ENCODE measurements at regions not wholly inside any gene's neighbourhood (a gene's known extent, or its start where the extent isn't known, plus 50 kb on each side); places are given as distances from the start of the nearest gene placed in this dataset.

- DNase-seq (ENCODE audit: extremely low spot score), result no peak
- intact Hi-C loops (cut with DNase I), result loop anchor here (10.0 kb wide), 1 partner anchor 117 kb away; the partner anchor contains the start of gene SDC1
- H3K27ac ChIP-seq (replicated peaks in 1 of 4), result no peak overlapping the region
- TF ChIP-seq POLR2A (IDR thresholded peaks at IDR 0.05; ENCODE audit: low read depth), result no peak
- TF ChIP-seq CTCF (IDR thresholded peaks at IDR 0.05), result no peak
- no peak for TF ChIP-seq POLR2AphosphoS5 (IDR thresholded peaks at IDR 0.05)
- 77% methylated on average over 5 of the region's 5 CpGs for WGBS
- H3K4me3 ChIP-seq, result no peak overlapping the region
- H3K27me3 ChIP-seq, result peaks cover 0 to 16% (median 0%) of the 10 kb centered on the region in 4 donors
- peaks cover 9 to 10% (median 9%) of the 10 kb centered on the region in 4 donors for H3K4me1 ChIP-seq
- no peaks in the 10 kb centered on the region for H3K36me3 ChIP-seq
- H3K9me3 ChIP-seq, result peaks cover 0 to 7% (median 0%) of the 10 kb centered on the region in 4 donors
Observed at GRCh38 chr2:20107776-20108175, 56.3 kb upstream of the LAPTM4A start.

- H3K9me3 ChIP-seq, result peaks cover 0 to 7% (median 0%) of the 10 kb centered on the region in 4 donors
- TF ChIP-seq EP300 (IDR thresholded peaks at IDR 0.05), result no peak
- no peak for TF ChIP-seq POLR2A (IDR thresholded peaks at IDR 0.05; ENCODE audit: low read depth)
- WGBS, result 93% methylated on average over 11 of the region's 11 CpGs
- no peak overlapping the region for H3K27ac ChIP-seq (replicated peaks in 1 of 4)
- no peak for DNase-seq (ENCODE audit: extremely low spot score)
- peak overlapping the region in 1 of 4 donors; percentile 37 for H3K4me3 ChIP-seq
- H3K4me1 ChIP-seq, result peaks cover 9 to 10% (median 9%) of the 10 kb centered on the region in 4 donors
- H3K36me3 ChIP-seq, result no peaks in the 10 kb centered on the region
- H3K27me3 ChIP-seq, result peaks cover 0 to 16% (median 0%) of the 10 kb centered on the region in 4 donors
- intact Hi-C loops (cut with DNase I), result loop anchor here (10.0 kb wide), 1 partner anchor 117 kb away; the partner anchor contains the start of gene SDC1
Observed at GRCh38 chr2:20107352-20107751, 55.9 kb upstream of the LAPTM4A start.

- 14% methylated on average over 16 of the region's 34 CpGs for WGBS
- intact Hi-C loops (cut with DNase I), result loop anchor here (10.0 kb wide), 1 partner anchor 118 kb away; the partner anchor contains the start of gene SDC1
Observed at GRCh38 chr2:20106746-20107145, 55.3 kb upstream of the LAPTM4A start.

GRCh38 chr2:20104900-20105545 is 53.6 kb upstream of the LAPTM4A start:
- intact Hi-C loops (cut with DNase I), result loop anchor here (10.0 kb wide), 1 partner anchor 120 kb away; the partner anchor contains the start of gene SDC1
- H3K4me1 ChIP-seq, result peaks cover 6 to 10% (median 9%) of the 10 kb centered on the region in 4 donors
- no peaks in the 10 kb centered on the region for H3K36me3 ChIP-seq
- peaks cover 0 to 16% (median 0%) of the 10 kb centered on the region in 4 donors for H3K27me3 ChIP-seq
- WGBS, result 78% methylated on average over 9 of the region's 9 CpGs
- H3K27ac ChIP-seq (replicated peaks in 1 of 4), result no peak overlapping the region
- no peak for TF ChIP-seq POLR2A (IDR thresholded peaks at IDR 0.05; ENCODE audit: low read depth)
- no peak for TF ChIP-seq CTCF (IDR thresholded peaks at IDR 0.05)
- no peak for TF ChIP-seq POLR2AphosphoS5 (IDR thresholded peaks at IDR 0.05)
- no peak for TF ChIP-seq EP300 (IDR thresholded peaks at IDR 0.05)
- no peak for DNase-seq (ENCODE audit: extremely low spot score)
- no peak overlapping the region for H3K4me3 ChIP-seq
- peaks cover 0 to 9% (median 2%) of the 10 kb centered on the region in 4 donors for H3K9me3 ChIP-seq

More at GRCh38 chr2:20106746-20107145, 55.3 kb upstream of the LAPTM4A start:
- H3K36me3 ChIP-seq, result no peaks in the 10 kb centered on the region
- no peak for DNase-seq (ENCODE audit: extremely low spot score)
- H3K4me1 ChIP-seq, result peaks cover 9 to 10% (median 9%) of the 10 kb centered on the region in 4 donors
- H3K27ac ChIP-seq (replicated peaks in 1 of 4), result no peak overlapping the region
- TF ChIP-seq POLR2AphosphoS5 (IDR thresholded peaks at IDR 0.05), result no peak
- no peak for TF ChIP-seq POLR2A (IDR thresholded peaks at IDR 0.05; ENCODE audit: low read depth)
- TF ChIP-seq EP300 (IDR thresholded peaks at IDR 0.05), result no peak
- peak; percentile 57 to 71 (median 64) for TF ChIP-seq CTCF (IDR thresholded peaks at IDR 0.05)
- H3K4me3 ChIP-seq, result peak overlapping the region; percentile 37 to 50 (median 40)
- peaks cover 0 to 12% (median 1%) of the 10 kb centered on the region in 4 donors for H3K9me3 ChIP-seq
- H3K27me3 ChIP-seq, result peaks cover 0 to 16% (median 0%) of the 10 kb centered on the region in 4 donors

- no peak for TF ChIP-seq POLR2A (IDR thresholded peaks at IDR 0.05; ENCODE audit: low read depth)
- TF ChIP-seq CTCF (IDR thresholded peaks at IDR 0.05), result no peak
- no peak for TF ChIP-seq POLR2AphosphoS5 (IDR thresholded peaks at IDR 0.05)
- TF ChIP-seq EP300 (IDR thresholded peaks at IDR 0.05), result no peak
- DNase-seq (ENCODE audit: extremely low spot score), result no peak
- intact Hi-C loops (cut with DNase I), result loop anchor here (10.0 kb wide), 1 partner anchor 121 kb away; the partner anchor contains the start of gene SDC1
- no peak overlapping the region for H3K4me3 ChIP-seq
- peaks cover 6 to 10% (median 9%) of the 10 kb centered on the region in 4 donors for H3K4me1 ChIP-seq
- H3K27ac ChIP-seq (replicated peaks in 1 of 4), result no peak overlapping the region
- WGBS, result 80% methylated on average over 2 of the region's 2 CpGs
- peaks cover 0 to 8% (median 2%) of the 10 kb centered on the region in 4 donors for H3K9me3 ChIP-seq
- peaks cover 0 to 16% (median 0%) of the 10 kb centered on the region in 4 donors for H3K27me3 ChIP-seq
- no peaks in the 10 kb centered on the region for H3K36me3 ChIP-seq
Observed at GRCh38 chr2:20103530-20103929, 52.1 kb upstream of the LAPTM4A start.

Measured in esophagus muscularis mucosa (tissue), 4 donors.